GM18868 (cell line): ENCODE measurements at regions not wholly inside any gene's neighbourhood (a gene's known extent, or its start where the extent isn't known, plus 50 kb on each side); places are given as distances from the start of the nearest gene placed in this dataset.
A peak's percentile ranks its signal among the peaks of the same experiment; 100 is the strongest.

Experiments
- ATAC-seq: cut with Tn5 transposase; IDR thresholded peaks from one replicate; pipeline ENCODE4 v1.9.1; 2021; ENCODE audit warnings: mild to moderate bottlenecking, moderate library complexity; ENCODE audit not compliant: unreplicated experiment

DNA sequence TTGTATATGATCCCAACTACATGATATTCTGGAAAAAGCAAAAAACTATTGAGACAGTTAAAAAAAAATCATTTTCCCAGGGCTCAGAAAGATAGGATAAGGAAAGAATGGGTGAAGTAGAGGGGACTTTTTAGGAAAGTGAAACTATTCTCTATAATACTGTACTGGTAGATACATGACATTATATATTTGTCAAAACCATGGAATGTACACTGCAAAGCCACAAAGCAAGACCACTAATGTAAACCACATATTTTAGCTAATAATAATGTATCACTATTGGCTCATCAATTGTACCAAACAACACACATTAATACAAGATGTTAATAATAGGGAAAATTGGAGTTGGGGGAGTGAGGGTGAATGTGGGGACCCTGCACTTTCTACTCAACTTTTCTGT lies 182.6 kb downstream of the EFNB2 start:
- ATAC-seq, result no peak

GRCh38 chr13:106351251-106351650 lies 184.2 kb downstream of the EFNB2 start:
- ATAC-seq, result no peak

DNA sequence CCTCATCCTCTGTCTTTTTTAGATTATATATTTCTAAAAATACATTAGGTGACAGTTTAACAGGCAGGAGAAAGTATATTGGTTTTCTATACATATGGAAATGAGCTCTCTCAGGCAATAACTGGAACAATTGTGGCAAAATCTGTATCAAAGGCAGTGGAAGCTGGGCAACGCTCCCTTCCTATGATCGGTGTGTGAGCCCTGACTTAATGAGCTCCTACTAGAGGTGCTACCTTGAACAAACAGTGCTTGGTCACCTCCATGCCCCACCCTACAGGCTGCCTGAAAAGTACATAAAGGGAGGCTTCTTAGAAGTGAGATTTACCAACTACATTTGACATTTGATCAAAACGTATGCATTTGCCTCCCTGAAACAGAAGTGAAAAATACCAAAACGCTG lies 185.3 kb downstream of the EFNB2 start:
- ATAC-seq, result peak; percentile 35

GRCh38 chr13:106349080-106349931 lies 186.2 kb downstream of the EFNB2 start:
- ATAC-seq, result peak; percentile 47

DNA sequence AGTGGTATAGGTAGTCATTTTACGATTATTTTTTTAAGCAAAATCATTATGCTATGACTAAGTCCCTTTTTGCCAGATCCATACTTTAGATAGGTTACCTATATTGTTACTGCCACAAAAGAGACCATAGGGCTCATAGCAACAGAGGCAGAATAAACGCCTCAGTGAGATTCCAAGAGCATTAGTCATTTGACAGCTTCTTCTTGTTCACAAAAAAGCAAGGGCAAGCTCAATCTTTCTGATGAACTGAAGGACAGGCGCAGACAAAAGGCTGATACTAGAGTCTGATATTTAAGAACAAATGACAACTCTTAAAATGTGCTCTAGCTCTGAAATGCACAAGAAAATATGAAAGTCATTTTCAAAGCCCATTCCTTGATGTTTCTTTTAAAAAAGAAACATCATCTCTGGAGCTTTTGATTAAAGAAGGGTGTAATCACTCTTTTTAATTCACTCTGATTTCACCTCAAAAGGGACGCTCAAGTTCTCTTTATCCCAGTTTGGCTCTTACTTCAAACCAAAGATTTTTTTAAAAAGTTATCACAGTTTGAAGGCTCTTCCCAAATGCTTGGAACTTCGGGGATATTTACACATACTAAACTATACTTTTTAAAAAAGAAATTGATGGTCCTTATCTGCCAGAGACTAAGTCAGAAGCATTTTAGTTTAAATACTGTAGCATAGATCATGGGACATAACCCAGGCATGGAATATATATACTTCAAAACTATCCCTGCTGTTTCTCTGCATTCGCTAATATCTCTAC lies 187.2 kb downstream of the EFNB2 start:
- peak; percentile 29 for ATAC-seq

GRCh38 chr13:106344342-106344741 lies 191.1 kb downstream of the EFNB2 start:
- no peak for ATAC-seq

- ATAC-seq, result no peak
These were observed 191.6 kb downstream of the EFNB2 start for GRCh38 chr13:106343836-106344235.

GRCh38 chr13:106340249-106340648 lies 195.2 kb downstream of the EFNB2 start:
- ATAC-seq, result no peak

GRCh38 chr13:106337096-106337850 lies 198.2 kb downstream of the EFNB2 start:
- no peak for ATAC-seq

- ATAC-seq, result no peak
These were observed 198.8 kb downstream of the EFNB2 start for GRCh38 chr13:106336668-106337067.

DNA sequence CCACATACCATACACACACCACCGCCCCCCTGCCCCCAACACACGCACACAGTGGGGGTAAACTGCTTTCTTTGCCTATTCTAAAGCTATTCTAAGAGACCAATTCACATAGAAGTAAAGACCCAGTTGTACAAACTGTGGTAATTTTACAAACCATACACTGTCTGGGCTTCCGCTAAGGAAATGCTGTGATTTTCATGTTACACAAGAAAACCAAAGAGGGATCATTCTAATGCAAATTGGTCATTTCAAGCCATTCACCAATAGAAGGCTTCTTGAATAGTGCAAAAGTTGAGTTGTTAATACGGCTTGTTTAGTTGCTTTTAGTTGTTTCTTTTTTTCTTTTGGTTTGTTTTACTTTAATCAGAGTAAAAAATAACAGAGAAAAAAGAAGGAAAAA lies 202.8 kb downstream of the EFNB2 start:
- no peak for ATAC-seq

GRCh38 chr13:106331116-106331515 lies 204.3 kb downstream of the EFNB2 start:
- ATAC-seq, result no peak

GRCh38 chr13:106329941-106330340 lies 205.5 kb downstream of the EFNB2 start:
- no peak for ATAC-seq

- ATAC-seq, result no peak
These were observed 208.7 kb downstream of the EFNB2 start for GRCh38 chr13:106326751-106327150.

DNA sequence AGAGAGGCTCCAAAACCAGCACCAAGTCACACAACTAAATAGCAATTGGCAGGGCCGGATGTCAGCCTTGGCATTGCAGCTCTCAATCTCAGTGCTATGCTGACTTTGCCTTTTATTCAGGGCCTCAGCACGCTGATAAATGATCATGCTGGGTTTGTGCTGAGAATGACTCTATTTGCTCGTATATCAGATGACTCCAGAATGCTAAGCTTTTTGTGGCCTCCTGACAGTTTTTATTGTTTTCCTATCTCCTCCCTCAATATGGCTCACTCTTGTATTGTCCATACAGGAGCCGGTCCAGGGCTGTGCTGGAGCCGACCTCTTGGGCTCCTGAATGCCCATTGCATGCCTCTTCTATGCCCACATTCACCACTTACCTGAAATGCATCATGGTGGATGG lies 211.0 kb downstream of the EFNB2 start:
- ATAC-seq, result no peak

DNA sequence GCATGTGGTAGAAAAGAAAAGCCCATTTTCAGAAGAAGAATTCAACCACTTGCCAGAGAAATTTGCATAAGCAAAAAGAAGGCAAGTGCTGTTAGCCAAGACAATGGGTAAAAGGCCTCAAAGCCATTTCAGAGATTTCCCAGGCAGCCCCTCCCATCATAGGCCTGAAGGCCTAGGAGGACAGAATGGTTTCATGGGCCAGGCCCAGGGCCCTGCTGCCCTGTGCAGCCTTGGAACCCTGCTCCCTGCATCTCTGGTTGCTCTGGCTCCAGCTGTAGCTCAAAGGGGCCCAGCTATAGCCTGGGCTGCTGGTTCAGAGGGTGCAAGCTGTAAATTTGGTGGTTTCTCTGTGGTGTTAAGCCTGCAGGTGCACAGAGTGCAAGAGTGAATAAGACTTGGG lies 212.8 kb downstream of the EFNB2 start:
- ATAC-seq, result no peak

GRCh38 chr13:106318941-106319411 lies 216.5 kb downstream of the EFNB2 start:
- ATAC-seq, result no peak

GRCh38 chr13:106314417-106314816 lies 221.0 kb downstream of the EFNB2 start:
- ATAC-seq, result no peak

GRCh38 chr13:106311004-106311403 lies 224.5 kb downstream of the EFNB2 start:
- ATAC-seq, result no peak

DNA sequence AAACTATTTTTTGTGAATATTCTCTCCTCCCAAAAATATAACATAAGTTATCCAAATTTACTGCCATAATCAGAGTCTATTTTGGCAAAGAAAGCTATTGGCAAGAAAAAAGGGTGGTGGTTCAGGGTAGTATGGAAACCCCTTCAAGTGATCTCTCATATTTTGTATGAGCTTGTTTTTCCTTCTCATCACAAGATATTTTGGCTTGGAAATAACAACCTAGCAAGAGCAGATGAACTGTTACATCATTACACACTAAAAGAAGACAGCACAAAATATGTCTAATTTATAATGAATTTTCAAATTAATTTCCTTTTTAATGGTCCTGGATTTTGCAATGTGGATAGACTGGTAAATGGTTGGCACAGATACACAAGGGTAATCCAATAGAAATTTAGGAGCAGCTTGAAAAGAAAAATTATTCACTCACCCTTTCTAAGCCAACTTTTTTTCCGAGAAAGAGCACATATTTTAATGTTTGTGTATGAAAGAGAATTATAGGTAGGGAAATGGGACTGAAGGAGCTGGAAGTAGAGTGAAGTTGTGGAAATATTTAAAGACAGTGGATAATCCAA lies 225.1 kb downstream of the EFNB2 start:
- no peak for ATAC-seq

DNA sequence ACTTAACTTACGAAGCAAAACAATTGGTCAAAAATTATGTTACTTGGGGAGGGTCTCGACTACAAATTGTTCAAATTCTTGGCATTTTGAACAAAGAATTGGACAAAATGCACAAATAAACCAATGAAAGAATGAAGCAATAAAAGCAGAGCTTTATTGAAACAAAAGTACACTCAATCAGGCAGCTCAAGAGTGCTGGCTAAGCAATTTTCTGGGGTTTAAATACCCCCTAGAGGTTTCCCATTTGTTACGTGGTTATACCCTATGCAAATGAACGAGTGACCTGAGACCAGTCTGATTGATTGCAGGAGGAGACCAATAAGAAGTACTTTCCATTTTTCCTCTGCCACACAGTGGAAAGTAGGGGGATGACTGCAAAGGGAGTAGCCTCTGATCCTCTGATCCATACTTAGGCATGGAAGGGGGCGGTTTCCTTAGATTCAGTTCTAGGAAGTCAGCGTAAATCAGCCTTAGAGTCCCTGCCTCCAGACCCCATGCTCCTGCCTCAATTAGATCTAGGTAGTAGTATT lies 228.6 kb downstream of the EFNB2 start:
- no peak for ATAC-seq
